ENCODE measurements at regions not wholly inside any gene's neighbourhood (a gene's known extent, or its start where the extent isn't known, plus 50 kb on each side); places are given as distances from the start of the nearest gene placed in this dataset.

DNA sequence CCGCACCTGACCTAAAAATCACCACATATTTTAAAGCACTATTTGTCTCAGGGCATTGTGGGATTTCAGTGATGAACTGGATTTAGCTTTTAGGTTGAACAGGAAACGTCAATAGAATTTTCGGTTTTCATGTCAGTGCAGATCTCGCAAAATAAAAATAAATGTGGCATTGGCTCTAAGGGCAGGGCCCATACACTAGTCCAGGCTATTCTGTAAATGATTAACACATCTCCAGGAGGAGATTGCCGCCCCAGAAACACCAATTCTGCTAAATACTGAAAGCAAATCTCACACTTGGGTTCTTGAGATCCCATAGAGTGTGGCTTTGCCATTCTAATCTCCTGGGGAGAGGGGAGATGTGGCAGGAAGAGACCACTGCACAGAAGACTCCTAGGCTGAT lies 1494.0 kb upstream of the TMEM132C start:
- H2BK15ac ChIP-seq (ENCODE audit: low read length) = no peak overlapping the region
- no peaks in the 10 kb centered on the region for H3K9me3 ChIP-seq (replicated peaks in 1 of 2; ENCODE audit: control insufficient read depth in 2 of 2, insufficient read depth in 1 of 2, low read depth in 1 of 2, low read length in 2 of 2)
- no peak overlapping the region for H3K4me2 ChIP-seq (ENCODE audit: insufficient read depth, low read length, poor library complexity, severe bottlenecking)
- no peaks in the 10 kb centered on the region for H3K79me1 ChIP-seq (ENCODE audit: low read depth, low read length)
- H4K91ac ChIP-seq (ENCODE audit: low read depth, low read length, poor library complexity) = no peak overlapping the region
- H3K14ac ChIP-seq (ENCODE audit: low read length) = no peak overlapping the region
- no peak overlapping the region for H2BK5ac ChIP-seq (ENCODE audit: low read length)
- H3K27ac ChIP-seq (replicated peaks; ENCODE audit: low read length) = no peak overlapping the region
- no peak overlapping the region for H3K9ac ChIP-seq (ENCODE audit: low read depth, low read length, poor library complexity)
- H2BK120ac ChIP-seq (ENCODE audit: low read depth, low read length) = no peak overlapping the region
- H3K36me3 ChIP-seq (replicated peaks in 1 of 2; ENCODE audit: control insufficient read depth in 2 of 2, insufficient read depth in 2 of 2, low read length in 2 of 2) = no peaks in the 10 kb centered on the region
- H2BK12ac ChIP-seq (ENCODE audit: low read length) = no peak overlapping the region
- no peak overlapping the region for H4K8ac ChIP-seq (ENCODE audit: low read depth, low read length)
- no peak overlapping the region for H3K4me3 ChIP-seq (ENCODE audit: low read length in 2 of 2)
- no CpG with 5 or more reads among the region's 5 CpGs for WGBS, 2 donors (ENCODE audit: extremely low coverage in 2 of 2, insufficient read length in 2 of 2, insufficient replicate concordance in 1 of 2)
- H2AFZ ChIP-seq (ENCODE audit: low read length) = no peak overlapping the region
- H2AK5ac ChIP-seq (ENCODE audit: low read depth, low read length) = no peak overlapping the region
- H3K23ac ChIP-seq (ENCODE audit: low read depth, low read length, poor library complexity) = no peak overlapping the region
- no peaks in the 10 kb centered on the region for H3K4me1 ChIP-seq (ENCODE audit: control insufficient read depth in 2 of 2, insufficient read depth in 1 of 2, low read depth in 1 of 2, low read length in 2 of 2)
- H3K4ac ChIP-seq (ENCODE audit: low read length) = no peak overlapping the region
- no peak overlapping the region for H3K18ac ChIP-seq (ENCODE audit: low read length)
- no peak for DNase-seq (ENCODE audit: low spot score)
- no peaks in the 10 kb centered on the region for H3K27me3 ChIP-seq (ENCODE audit: control insufficient read depth in 3 of 3, insufficient read depth in 3 of 3, low read depth in 1 of 3, low read length in 3 of 3)

- no peak for DNase-seq (ENCODE audit: low spot score)
- Histone ChIP-seq H3K4ac (ENCODE audit: low read length) (no peak overlapping the region), H2BK120ac (ENCODE audit: low read depth, low read length) (no peak overlapping the region), H2BK15ac (ENCODE audit: low read length) (no peak overlapping the region), H3K79me1 (ENCODE audit: low read depth, low read length) (no peaks in the 10 kb centered on the region), H3K9ac (ENCODE audit: low read depth, low read length, poor library complexity) (no peak overlapping the region), H3K14ac (ENCODE audit: low read length) (no peak overlapping the region), H3K36me3 (replicated peaks in 1 of 2; ENCODE audit: control insufficient read depth in 2 of 2, insufficient read depth in 2 of 2, low read length in 2 of 2) (no peaks in the 10 kb centered on the region), H3K4me3 (ENCODE audit: low read length in 2 of 2) (no peak overlapping the region), H2BK5ac (ENCODE audit: low read length) (no peak overlapping the region), H3K4me2 (ENCODE audit: insufficient read depth, low read length, poor library complexity, severe bottlenecking) (no peak overlapping the region), H3K4me1 (ENCODE audit: control insufficient read depth in 2 of 2, insufficient read depth in 1 of 2, low read depth in 1 of 2, low read length in 2 of 2) (no peaks in the 10 kb centered on the region), H3K27ac (replicated peaks; ENCODE audit: low read length) (no peak overlapping the region), H3K18ac (ENCODE audit: low read length) (no peak overlapping the region), H2AK5ac (ENCODE audit: low read depth, low read length) (no peak overlapping the region), H3K27me3 (ENCODE audit: control insufficient read depth in 3 of 3, insufficient read depth in 3 of 3, low read depth in 1 of 3, low read length in 3 of 3) (no peaks in the 10 kb centered on the region), H2AFZ (ENCODE audit: low read length) (no peak overlapping the region), H3K9me3 (replicated peaks in 1 of 2; ENCODE audit: control insufficient read depth in 2 of 2, insufficient read depth in 1 of 2, low read depth in 1 of 2, low read length in 2 of 2) (no peaks in the 10 kb centered on the region), H3K23ac (ENCODE audit: low read depth, low read length, poor library complexity) (no peak overlapping the region), H4K91ac (ENCODE audit: low read depth, low read length, poor library complexity) (no peak overlapping the region), H2BK12ac (ENCODE audit: low read length) (no peak overlapping the region), H4K8ac (ENCODE audit: low read depth, low read length) (no peak overlapping the region)
- no CpG with 5 or more reads among the region's 1 CpG for WGBS, 2 donors (ENCODE audit: extremely low coverage in 2 of 2, insufficient read length in 2 of 2, insufficient replicate concordance in 1 of 2)
Measured at GRCh38 chr12:126773491-126773890, 1493.5 kb upstream of the TMEM132C start.

GRCh38 chr12:126776026-126776655 lies 1490.8 kb upstream of the TMEM132C start:
- H3K23ac ChIP-seq (ENCODE audit: low read depth, low read length, poor library complexity) = no peak overlapping the region
- no peaks in the 10 kb centered on the region for H3K9me3 ChIP-seq (replicated peaks in 1 of 2; ENCODE audit: control insufficient read depth in 2 of 2, insufficient read depth in 1 of 2, low read depth in 1 of 2, low read length in 2 of 2)
- H3K36me3 ChIP-seq (replicated peaks in 1 of 2; ENCODE audit: control insufficient read depth in 2 of 2, insufficient read depth in 2 of 2, low read length in 2 of 2) = no peaks in the 10 kb centered on the region
- H3K14ac ChIP-seq (ENCODE audit: low read length) = no peak overlapping the region
- no peak for DNase-seq (ENCODE audit: low spot score)
- H4K8ac ChIP-seq (ENCODE audit: low read depth, low read length) = no peak overlapping the region
- no peaks in the 10 kb centered on the region for H3K4me1 ChIP-seq (ENCODE audit: control insufficient read depth in 2 of 2, insufficient read depth in 1 of 2, low read depth in 1 of 2, low read length in 2 of 2)
- WGBS, 2 donors (ENCODE audit: extremely low coverage in 2 of 2, insufficient read length in 2 of 2, insufficient replicate concordance in 1 of 2) = no CpG with 5 or more reads among the region's 6 CpGs
- no peaks in the 10 kb centered on the region for H3K27me3 ChIP-seq (ENCODE audit: control insufficient read depth in 3 of 3, insufficient read depth in 3 of 3, low read depth in 1 of 3, low read length in 3 of 3)
- H3K4me2 ChIP-seq (ENCODE audit: insufficient read depth, low read length, poor library complexity, severe bottlenecking) = no peak overlapping the region
- no peak overlapping the region for H2BK120ac ChIP-seq (ENCODE audit: low read depth, low read length)
- H3K4me3 ChIP-seq (ENCODE audit: low read length in 2 of 2) = no peak overlapping the region
- H3K9ac ChIP-seq (ENCODE audit: low read depth, low read length, poor library complexity) = no peak overlapping the region
- H2AK5ac ChIP-seq (ENCODE audit: low read depth, low read length) = no peak overlapping the region
- H3K4ac ChIP-seq (ENCODE audit: low read length) = no peak overlapping the region
- no peak overlapping the region for H4K91ac ChIP-seq (ENCODE audit: low read depth, low read length, poor library complexity)
- H2AFZ ChIP-seq (ENCODE audit: low read length) = no peak overlapping the region
- no peak overlapping the region for H2BK12ac ChIP-seq (ENCODE audit: low read length)
- no peak overlapping the region for H2BK5ac ChIP-seq (ENCODE audit: low read length)
- no peak overlapping the region for H2BK15ac ChIP-seq (ENCODE audit: low read length)
- H3K18ac ChIP-seq (ENCODE audit: low read length) = no peak overlapping the region
- no peak overlapping the region for H3K27ac ChIP-seq (replicated peaks; ENCODE audit: low read length)
- no peaks in the 10 kb centered on the region for H3K79me1 ChIP-seq (ENCODE audit: low read depth, low read length)

GRCh38 chr12:126780343-126780742 lies 1486.6 kb upstream of the TMEM132C start:
- no peak overlapping the region for H2AFZ ChIP-seq (ENCODE audit: low read length)
- WGBS, 2 donors (ENCODE audit: extremely low coverage in 2 of 2, insufficient read length in 2 of 2, insufficient replicate concordance in 1 of 2) = no CpG with 5 or more reads among the region's 5 CpGs
- H3K18ac ChIP-seq (ENCODE audit: low read length) = no peak overlapping the region
- no peak overlapping the region for H3K9ac ChIP-seq (ENCODE audit: low read depth, low read length, poor library complexity)
- no peaks in the 10 kb centered on the region for H3K4me1 ChIP-seq (ENCODE audit: control insufficient read depth in 2 of 2, insufficient read depth in 1 of 2, low read depth in 1 of 2, low read length in 2 of 2)
- no peak overlapping the region for H2BK15ac ChIP-seq (ENCODE audit: low read length)
- no peak for DNase-seq (ENCODE audit: low spot score)
- H3K9me3 ChIP-seq (replicated peaks in 1 of 2; ENCODE audit: control insufficient read depth in 2 of 2, insufficient read depth in 1 of 2, low read depth in 1 of 2, low read length in 2 of 2) = no peaks in the 10 kb centered on the region
- H2BK5ac ChIP-seq (ENCODE audit: low read length) = no peak overlapping the region
- no peak overlapping the region for H3K4ac ChIP-seq (ENCODE audit: low read length)
- H3K79me1 ChIP-seq (ENCODE audit: low read depth, low read length) = no peaks in the 10 kb centered on the region
- no peak overlapping the region for H3K23ac ChIP-seq (ENCODE audit: low read depth, low read length, poor library complexity)
- H3K36me3 ChIP-seq (replicated peaks in 1 of 2; ENCODE audit: control insufficient read depth in 2 of 2, insufficient read depth in 2 of 2, low read length in 2 of 2) = no peaks in the 10 kb centered on the region
- no peak overlapping the region for H3K4me2 ChIP-seq (ENCODE audit: insufficient read depth, low read length, poor library complexity, severe bottlenecking)
- no peak overlapping the region for H4K91ac ChIP-seq (ENCODE audit: low read depth, low read length, poor library complexity)
- no peak overlapping the region for H2AK5ac ChIP-seq (ENCODE audit: low read depth, low read length)
- H3K14ac ChIP-seq (ENCODE audit: low read length) = no peak overlapping the region
- no peak overlapping the region for H2BK120ac ChIP-seq (ENCODE audit: low read depth, low read length)
- no peak overlapping the region for H3K4me3 ChIP-seq (ENCODE audit: low read length in 2 of 2)
- no peak overlapping the region for H4K8ac ChIP-seq (ENCODE audit: low read depth, low read length)
- no peak overlapping the region for H3K27ac ChIP-seq (replicated peaks; ENCODE audit: low read length)
- no peak overlapping the region for H2BK12ac ChIP-seq (ENCODE audit: low read length)
- no peaks in the 10 kb centered on the region for H3K27me3 ChIP-seq (ENCODE audit: control insufficient read depth in 3 of 3, insufficient read depth in 3 of 3, low read depth in 1 of 3, low read length in 3 of 3)
